ENCODE measurements at regions not wholly inside any gene's neighbourhood (a gene's known extent, or its start where the extent isn't known, plus 50 kb on each side); places are given as distances from the start of the nearest gene placed in this dataset.
"Not testable (repeated sequence)": the region's sequence is repeated elsewhere in the genome, so short reads cannot be mapped to it uniquely, and the experiment has no call there.

DNA sequence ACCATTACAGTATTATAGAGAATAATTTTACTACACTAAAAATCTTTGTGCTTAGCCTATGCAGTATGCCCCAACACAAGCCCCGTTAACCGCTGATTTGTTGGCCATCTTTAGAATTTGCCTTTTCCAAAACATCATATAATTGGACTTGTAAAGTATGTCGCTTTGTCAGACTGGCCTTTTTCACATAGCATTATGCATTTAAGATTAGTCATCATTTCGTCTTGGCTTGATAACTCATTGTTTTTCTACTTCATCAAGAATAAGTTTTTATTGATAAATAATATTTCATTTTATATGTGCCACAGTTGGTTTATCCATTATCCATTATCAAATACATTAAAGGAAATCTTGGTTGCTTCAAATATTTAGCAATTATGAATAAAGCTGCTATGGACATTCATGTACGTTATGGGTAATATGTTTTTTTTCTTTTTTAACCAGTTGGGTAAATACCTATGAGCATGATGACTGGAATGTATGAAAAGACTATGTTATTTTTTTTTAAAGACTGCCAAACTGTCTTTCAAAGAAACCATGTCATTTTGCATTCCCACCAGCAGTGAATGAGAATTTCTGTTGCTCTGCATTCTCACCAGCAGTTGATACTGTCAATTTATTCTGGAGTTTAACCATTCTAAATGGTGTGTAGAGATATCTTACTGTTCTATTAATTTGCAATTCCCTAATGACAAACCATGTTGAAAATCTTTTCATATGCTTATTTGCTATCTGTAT lies 273.1 kb upstream of the KCND2 start (continued):
- TF ChIP-seq REST (IDR thresholded peaks at IDR 0.05) (no peak), POLR2AphosphoS2 (conservative IDR thresholded peaks at IDR 0.05; ENCODE audit: low read length) (no peak), SREBF2 (IDR thresholded peaks at IDR 0.05) (no peak), ZSCAN20 (CRISPR knock-in tag; IDR thresholded peaks at IDR 0.05) (no peak), CHD4 (IDR thresholded peaks at IDR 0.05; ENCODE audit: borderline replicate concordance) (no peak)

- TF ChIP-seq RARB (CRISPR knock-in tag; IDR thresholded peaks at IDR 0.05) (no peak), RFX5 (IDR thresholded peaks at IDR 0.05) (no peak), SREBF2 (IDR thresholded peaks at IDR 0.05) (no peak), CBX8 (IDR thresholded peaks at IDR 0.05) (no peak), EHF (CRISPR knock-in tag; IDR thresholded peaks at IDR 0.05) (no peak)
- TF ChIP-seq, protein P1, sequence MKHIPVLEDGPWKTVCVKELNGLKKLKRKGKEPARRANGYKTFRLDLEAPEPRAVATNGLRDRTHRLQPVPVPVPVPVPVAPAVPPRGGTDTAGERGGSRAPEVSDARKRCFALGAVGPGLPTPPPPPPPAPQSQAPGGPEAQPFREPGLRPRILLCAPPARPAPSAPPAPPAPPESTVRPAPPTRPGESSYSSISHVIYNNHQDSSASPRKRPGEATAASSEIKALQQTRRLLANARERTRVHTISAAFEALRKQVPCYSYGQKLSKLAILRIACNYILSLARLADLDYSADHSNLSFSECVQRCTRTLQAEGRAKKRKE (CRISPR knock-in tag; IDR thresholded peaks at IDR 0.05; ENCODE audit: low read depth) = no peak
- H3K4me3 ChIP-seq = no peak overlapping the region
- POLR2A ChIA-PET = no interaction called here
- no peak for DNase-seq (ENCODE audit: low read depth in 1 of 2, low spot score in 1 of 2)
- no peak for FAIRE-seq
- CTCF ChIA-PET = no interaction called here
- no peak overlapping the region for H3K4me2 ChIP-seq
- H3K9me3 ChIP-seq = no peaks in the 10 kb centered on the region
- 3% methylated on average over 6 of the region's 6 CpGs for WGBS (ENCODE audit: missing lambda C conversion rate)
- H3K4me1 ChIP-seq = no peaks in the 10 kb centered on the region
- ATAC-seq = no peak
- H3K27ac ChIP-seq = no peak overlapping the region
Measured at GRCh38 chr7:120005720-120006119, 267.3 kb upstream of the KCND2 start.

- POLR2A ChIA-PET; FAIRE-seq; H3K9me3 ChIP-seq; H3K4me3 ChIP-seq; CTCF ChIA-PET; ATAC-seq; H3K27ac ChIP-seq; DNase-seq (ENCODE audit: low read depth in 1 of 2, low spot score in 1 of 2); H3K4me1 ChIP-seq; H3K4me2 ChIP-seq: not testable (repeated sequence)
- WGBS (ENCODE audit: missing lambda C conversion rate) = 28% methylated on average over 5 of the region's 5 CpGs
Measured at GRCh38 chr7:120014301-120014700, 258.7 kb upstream of the KCND2 start.

DNA sequence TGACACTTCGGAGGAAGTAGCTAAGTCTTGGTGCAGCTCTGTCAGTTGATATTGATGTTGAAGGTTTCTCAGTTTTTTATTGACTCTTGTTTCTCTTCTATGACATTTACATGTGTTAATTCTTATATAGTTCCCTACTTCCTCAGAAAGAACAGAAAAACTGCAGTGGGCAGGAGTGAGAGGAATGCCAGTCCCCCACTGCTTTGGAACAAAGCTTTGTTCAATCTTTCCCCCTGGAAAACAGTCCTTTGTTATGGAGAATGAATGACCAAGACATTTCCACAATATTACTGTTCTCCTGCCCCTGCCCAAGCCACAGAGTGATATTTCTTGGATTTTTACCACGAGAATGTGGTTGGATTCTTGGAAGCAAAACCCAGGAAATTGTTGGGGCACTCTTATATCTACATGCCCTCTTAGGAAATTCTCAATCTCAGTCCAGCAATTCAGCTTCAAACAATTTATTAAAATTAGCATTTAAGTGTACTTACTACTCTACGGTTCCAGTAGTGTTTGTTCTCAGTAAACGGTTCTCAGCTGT lies 258.0 kb upstream of the KCND2 start:
- Histone ChIP-seq H3K4me2 (no peak overlapping the region), H3K4me3 (no peak overlapping the region), H3K4me1 (no peaks in the 10 kb centered on the region), H3K9me3 (no peaks in the 10 kb centered on the region), H3K27ac (no peak overlapping the region)
- TF ChIP-seq, protein P1 (CRISPR knock-in tag; IDR thresholded peaks at IDR 0.05; ENCODE audit: low read depth) = no peak
- no peak for TF ChIP-seq RARB (CRISPR knock-in tag; IDR thresholded peaks at IDR 0.05)
- no peak for TF ChIP-seq JUNB (IDR thresholded peaks at IDR 0.05)
- TF ChIP-seq, protein P2, sequence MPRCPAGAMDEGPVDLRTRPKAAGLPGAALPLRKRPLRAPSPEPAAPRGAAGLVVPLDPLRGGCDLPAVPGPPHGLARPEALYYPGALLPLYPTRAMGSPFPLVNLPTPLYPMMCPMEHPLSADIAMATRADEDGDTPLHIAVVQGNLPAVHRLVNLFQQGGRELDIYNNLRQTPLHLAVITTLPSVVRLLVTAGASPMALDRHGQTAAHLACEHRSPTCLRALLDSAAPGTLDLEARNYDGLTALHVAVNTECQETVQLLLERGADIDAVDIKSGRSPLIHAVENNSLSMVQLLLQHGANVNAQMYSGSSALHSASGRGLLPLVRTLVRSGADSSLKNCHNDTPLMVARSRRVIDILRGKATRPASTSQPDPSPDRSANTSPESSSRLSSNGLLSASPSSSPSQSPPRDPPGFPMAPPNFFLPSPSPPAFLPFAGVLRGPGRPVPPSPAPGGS (IDR thresholded peaks at IDR 0.05) = no peak
- TF ChIP-seq HES2 (IDR thresholded peaks at IDR 0.05) = no peak
- TF ChIP-seq HDAC2 (IDR thresholded peaks at IDR 0.05) = no peak
- TF ChIP-seq, protein P3, sequence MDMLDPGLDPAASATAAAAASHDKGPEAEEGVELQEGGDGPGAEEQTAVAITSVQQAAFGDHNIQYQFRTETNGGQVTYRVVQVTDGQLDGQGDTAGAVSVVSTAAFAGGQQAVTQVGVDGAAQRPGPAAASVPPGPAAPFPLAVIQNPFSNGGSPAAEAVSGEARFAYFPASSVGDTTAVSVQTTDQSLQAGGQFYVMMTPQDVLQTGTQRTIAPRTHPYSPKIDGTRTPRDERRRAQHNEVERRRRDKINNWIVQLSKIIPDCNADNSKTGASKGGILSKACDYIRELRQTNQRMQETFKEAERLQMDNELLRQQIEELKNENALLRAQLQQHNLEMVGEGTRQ (IDR thresholded peaks at IDR 0.05) = no peak
- TF ChIP-seq HEYL (CRISPR knock-in tag; IDR thresholded peaks at IDR 0.05) = no peak
- TF ChIP-seq POLR2A (IDR thresholded peaks at IDR 0.05; ENCODE audit: low read length) = no peak
- no peak for TF ChIP-seq CHD2 (IDR thresholded peaks at IDR 0.05; ENCODE audit: low read length, partially characterized antibody)
- TF ChIP-seq NPAS2 (CRISPR knock-in tag; IDR thresholded peaks at IDR 0.05; ENCODE audit: borderline replicate concordance) = no peak
- no peak for TF ChIP-seq NR3C1 (IDR thresholded peaks at IDR 0.05)
- TF ChIP-seq TFCP2L1 (CRISPR knock-in tag; IDR thresholded peaks at IDR 0.05) = no peak
- WGBS (ENCODE audit: missing lambda C conversion rate) = 10% methylated on average over 4 of the region's 4 CpGs
- FAIRE-seq = no peak
- DNase-seq (ENCODE audit: low read depth in 1 of 2, low spot score in 1 of 2) = no peak
- no peak for ATAC-seq
- CTCF ChIA-PET = no interaction called here
- POLR2A ChIA-PET = no interaction called here
